Ovary (tissue), 3 donors: ENCODE measurements at regions not wholly inside any gene's neighbourhood (a gene's known extent, or its start where the extent isn't known, plus 50 kb on each side); places are given as distances from the start of the nearest gene placed in this dataset.

ENCODE experiments used
- POLR2A ChIP-seq: fragments of 450-650 bp; IDR thresholded peaks from one replicate; pipeline ENCODE4 v1.6.1; 2017; ENCODE audit warnings: antibody characterized with exemption, mild to moderate bottlenecking, moderate library complexity
- TF ChIP-seq, protein P1 (sequence below), 3 donors: fragments of 450-650 bp in 2 of 3; fragments of 200-600 bp in 1 of 3; IDR thresholded peaks; one replicate each; pipeline versions ENCODE4 v1.5.1 to v1.8.0; 2016 to 2022; ENCODE audit warnings: antibody characterized with exemption in 3 of 3, mild to moderate bottlenecking in 1 of 3
- donor health status: DM: no; HTN: no; CAD: no.

DNA sequence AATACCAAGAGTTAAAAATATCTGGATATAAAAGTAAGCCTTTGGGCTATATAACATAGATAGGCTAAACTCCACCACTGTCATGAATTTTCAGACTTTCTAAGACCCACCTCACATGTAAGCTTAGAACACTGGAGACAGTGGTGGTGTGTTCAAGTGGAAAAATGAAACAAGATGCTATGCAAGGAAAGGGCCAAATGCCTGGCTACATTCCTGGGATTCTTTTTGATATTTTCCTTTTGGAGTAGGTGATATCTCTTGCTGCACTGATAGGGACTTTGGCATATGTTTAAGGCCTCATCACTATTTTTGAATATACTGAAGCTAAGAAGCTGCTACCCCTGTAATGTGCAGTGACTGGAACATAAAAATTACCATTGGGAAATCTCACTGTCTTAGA, 341.3 kb downstream of the SLC16A7 start:
- TF ChIP-seq, protein P1, sequence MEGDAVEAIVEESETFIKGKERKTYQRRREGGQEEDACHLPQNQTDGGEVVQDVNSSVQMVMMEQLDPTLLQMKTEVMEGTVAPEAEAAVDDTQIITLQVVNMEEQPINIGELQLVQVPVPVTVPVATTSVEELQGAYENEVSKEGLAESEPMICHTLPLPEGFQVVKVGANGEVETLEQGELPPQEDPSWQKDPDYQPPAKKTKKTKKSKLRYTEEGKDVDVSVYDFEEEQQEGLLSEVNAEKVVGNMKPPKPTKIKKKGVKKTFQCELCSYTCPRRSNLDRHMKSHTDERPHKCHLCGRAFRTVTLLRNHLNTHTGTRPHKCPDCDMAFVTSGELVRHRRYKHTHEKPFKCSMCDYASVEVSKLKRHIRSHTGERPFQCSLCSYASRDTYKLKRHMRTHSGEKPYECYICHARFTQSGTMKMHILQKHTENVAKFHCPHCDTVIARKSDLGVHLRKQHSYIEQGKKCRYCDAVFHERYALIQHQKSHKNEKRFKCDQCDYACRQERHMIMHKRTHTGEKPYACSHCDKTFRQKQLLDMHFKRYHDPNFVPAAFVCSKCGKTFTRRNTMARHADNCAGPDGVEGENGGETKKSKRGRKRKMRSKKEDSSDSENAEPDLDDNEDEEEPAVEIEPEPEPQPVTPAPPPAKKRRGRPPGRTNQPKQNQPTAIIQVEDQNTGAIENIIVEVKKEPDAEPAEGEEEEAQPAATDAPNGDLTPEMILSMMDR (IDR thresholded peaks at IDR 0.05): no peak
- TF ChIP-seq POLR2A: no peak
